WTC11 (cell line): ENCODE measurements at regions not wholly inside any gene's neighbourhood (a gene's known extent, or its start where the extent isn't known, plus 50 kb on each side); places are given as distances from the start of the nearest gene placed in this dataset.
"Not testable (repeated sequence)": the region's sequence is repeated elsewhere in the genome, so short reads cannot be mapped to it uniquely, and the experiment has no call there.

Experiments used
- ATAC-seq: fragments of 200-7000 bp; cut with Tn5 transposase; 2 replicates; pipeline ENCODE4 v1.10.0; 2021; ENCODE audit warnings: mild to moderate bottlenecking, moderate library complexity
- CTCF ChIA-PET: fragments of 300-600 bp; sonication (Branson Sonifier 250); formaldehyde crosslinking; loops from one replicate; lab custom pipeline; 2021; ENCODE audit warnings: antibody characterized with exemption; lab: Charles Lee
- POLR2A ChIA-PET: fragments of 350-600 bp; sonication (Branson Sonifier 250); formaldehyde crosslinking; loops from one replicate; lab custom pipeline; 2021; ENCODE audit warnings: antibody characterized with exemption; lab: Charles Lee
- DNase-seq: peaks from one replicate; pipeline ENCODE4 v3.0.0; 2021; ENCODE audit warnings: low spot score
- H3K27ac Mint-ChIP-seq: 2 replicates; pipeline ENCODE4 v1.8.0; 2021; ENCODE audit warnings: mixed read lengths
- H3K27me3 Mint-ChIP-seq: 2 replicates; pipeline ENCODE4 v1.8.0; 2021; ENCODE audit warnings: low read depth, mild to moderate bottlenecking, moderate library complexity, mixed read lengths
- H3K36me3 Mint-ChIP-seq: 2 replicates; pipeline ENCODE4 v1.8.0; 2021; ENCODE audit warnings: mixed read lengths
- H3K4me1 Mint-ChIP-seq: 2 replicates; pipeline ENCODE4 v1.8.0; 2022; ENCODE audit warnings: mixed read lengths
- H3K4me3 Mint-ChIP-seq: 2 replicates; pipeline ENCODE4 v1.8.0; 2021; ENCODE audit warnings: mild to moderate bottlenecking, moderate library complexity, mixed read lengths
- H3K9me3 Mint-ChIP-seq: 2 replicates; pipeline ENCODE4 v1.8.0; 2021; ENCODE audit warnings: mixed read lengths
- E2F5 ChIP-seq: sonication (generic); formaldehyde crosslinking; IDR thresholded peaks from 2 replicates; pipeline ENCODE4 v1.8.1; 2022; ENCODE audit warnings: mild to moderate bottlenecking, moderate library complexity, missing genetic modification reagents
- ELF4 ChIP-seq: sonication (generic); formaldehyde crosslinking; IDR thresholded peaks from 2 replicates; pipeline ENCODE4 v1.8.1; 2022; ENCODE audit warnings: low read depth, mild to moderate bottlenecking, moderate library complexity, missing genetic modification reagents
- OVOL2 ChIP-seq: fragments of 250-450 bp; sonication (Bioruptor Pico); IDR thresholded peaks from 2 replicates; pipeline ENCODE4 v1.9.0; 2021; ENCODE audit warnings: mild to moderate bottlenecking, borderline replicate concordance
- TP53 ChIP-seq: sonication (generic); formaldehyde crosslinking; IDR thresholded peaks from 2 replicates; pipeline ENCODE4 v1.8.1; 2023; ENCODE audit warnings: mild to moderate bottlenecking, missing genetic modification reagents
- ZNF232 ChIP-seq: sonication (generic); formaldehyde crosslinking; IDR thresholded peaks from 2 replicates; pipeline ENCODE4 v1.8.0; 2022; ENCODE audit warnings: mild to moderate bottlenecking, missing genetic modification reagents
- ZSCAN18 ChIP-seq: fragments of 250-450 bp; sonication (Bioruptor Pico); IDR thresholded peaks from 2 replicates; pipeline ENCODE4 v2.1.2; 2022; ENCODE audit warnings: mild to moderate bottlenecking, moderate library complexity
- TF ChIP-seq, protein P1 (sequence below): sonication (generic); formaldehyde crosslinking; conservative IDR thresholded peaks from 2 replicates; pipeline ENCODE4 v1.8.1; 2023; ENCODE audit warnings: mild to moderate bottlenecking, low read depth, missing genetic modification reagents, moderate library complexity
- TF ChIP-seq, protein P2 (sequence below): fragments of 250-450 bp; sonication (Bioruptor Pico); IDR thresholded peaks from 2 replicates; pipeline ENCODE4 v1.9.0; 2021; ENCODE audit warnings: moderate library complexity, mild to moderate bottlenecking, inconsistent platforms, borderline replicate concordance
- TF ChIP-seq, protein P3 (sequence below): fragments of 250-450 bp; sonication (Bioruptor Pico); IDR thresholded peaks from 2 replicates; pipeline ENCODE4 v1.9.0; 2021; ENCODE audit warnings: mild to moderate bottlenecking, borderline replicate concordance
- TF ChIP-seq, protein P4 (sequence below): sonication (generic); formaldehyde crosslinking; IDR thresholded peaks from 2 replicates; pipeline ENCODE4 v1.8.0; 2022; ENCODE audit warnings: mild to moderate bottlenecking, missing genetic modification reagents

GRCh38 chr12:28787151-28787550 lies 361.9 kb upstream of the FAR2 start:
- H3K4me3 Mint-ChIP-seq = no peak overlapping the region
- no peak overlapping the region for H3K27ac Mint-ChIP-seq
- TF ChIP-seq, protein P1, sequence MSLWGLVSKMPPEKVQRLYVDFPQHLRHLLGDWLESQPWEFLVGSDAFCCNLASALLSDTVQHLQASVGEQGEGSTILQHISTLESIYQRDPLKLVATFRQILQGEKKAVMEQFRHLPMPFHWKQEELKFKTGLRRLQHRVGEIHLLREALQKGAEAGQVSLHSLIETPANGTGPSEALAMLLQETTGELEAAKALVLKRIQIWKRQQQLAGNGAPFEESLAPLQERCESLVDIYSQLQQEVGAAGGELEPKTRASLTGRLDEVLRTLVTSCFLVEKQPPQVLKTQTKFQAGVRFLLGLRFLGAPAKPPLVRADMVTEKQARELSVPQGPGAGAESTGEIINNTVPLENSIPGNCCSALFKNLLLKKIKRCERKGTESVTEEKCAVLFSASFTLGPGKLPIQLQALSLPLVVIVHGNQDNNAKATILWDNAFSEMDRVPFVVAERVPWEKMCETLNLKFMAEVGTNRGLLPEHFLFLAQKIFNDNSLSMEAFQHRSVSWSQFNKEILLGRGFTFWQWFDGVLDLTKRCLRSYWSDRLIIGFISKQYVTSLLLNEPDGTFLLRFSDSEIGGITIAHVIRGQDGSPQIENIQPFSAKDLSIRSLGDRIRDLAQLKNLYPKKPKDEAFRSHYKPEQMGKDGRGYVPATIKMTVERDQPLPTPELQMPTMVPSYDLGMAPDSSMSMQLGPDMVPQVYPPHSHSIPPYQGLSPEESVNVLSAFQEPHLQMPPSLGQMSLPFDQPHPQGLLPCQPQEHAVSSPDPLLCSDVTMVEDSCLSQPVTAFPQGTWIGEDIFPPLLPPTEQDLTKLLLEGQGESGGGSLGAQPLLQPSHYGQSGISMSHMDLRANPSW (CRISPR knock-in tag) = no peak
- TF ChIP-seq E2F5 (CRISPR knock-in tag) (no peak), ZSCAN18 (no peak), OVOL2 (CRISPR knock-in tag) (no peak), ZNF232 (CRISPR knock-in tag) (no peak), TP53 (CRISPR knock-in tag) (no peak), ELF4 (no peak)
- TF ChIP-seq, protein P2, sequence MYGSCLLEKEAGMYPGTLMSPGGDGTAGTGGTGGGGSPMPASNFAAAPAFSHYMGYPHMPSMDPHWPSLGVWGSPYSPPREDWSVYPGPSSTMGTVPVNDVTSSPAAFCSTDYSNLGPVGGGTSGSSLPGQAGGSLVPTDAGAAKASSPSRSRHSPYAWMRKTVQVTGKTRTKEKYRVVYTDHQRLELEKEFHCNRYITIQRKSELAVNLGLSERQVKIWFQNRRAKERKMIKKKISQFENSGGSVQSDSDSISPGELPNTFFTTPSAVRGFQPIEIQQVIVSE (CRISPR knock-in tag) = no peak
- TF ChIP-seq, protein P3, sequence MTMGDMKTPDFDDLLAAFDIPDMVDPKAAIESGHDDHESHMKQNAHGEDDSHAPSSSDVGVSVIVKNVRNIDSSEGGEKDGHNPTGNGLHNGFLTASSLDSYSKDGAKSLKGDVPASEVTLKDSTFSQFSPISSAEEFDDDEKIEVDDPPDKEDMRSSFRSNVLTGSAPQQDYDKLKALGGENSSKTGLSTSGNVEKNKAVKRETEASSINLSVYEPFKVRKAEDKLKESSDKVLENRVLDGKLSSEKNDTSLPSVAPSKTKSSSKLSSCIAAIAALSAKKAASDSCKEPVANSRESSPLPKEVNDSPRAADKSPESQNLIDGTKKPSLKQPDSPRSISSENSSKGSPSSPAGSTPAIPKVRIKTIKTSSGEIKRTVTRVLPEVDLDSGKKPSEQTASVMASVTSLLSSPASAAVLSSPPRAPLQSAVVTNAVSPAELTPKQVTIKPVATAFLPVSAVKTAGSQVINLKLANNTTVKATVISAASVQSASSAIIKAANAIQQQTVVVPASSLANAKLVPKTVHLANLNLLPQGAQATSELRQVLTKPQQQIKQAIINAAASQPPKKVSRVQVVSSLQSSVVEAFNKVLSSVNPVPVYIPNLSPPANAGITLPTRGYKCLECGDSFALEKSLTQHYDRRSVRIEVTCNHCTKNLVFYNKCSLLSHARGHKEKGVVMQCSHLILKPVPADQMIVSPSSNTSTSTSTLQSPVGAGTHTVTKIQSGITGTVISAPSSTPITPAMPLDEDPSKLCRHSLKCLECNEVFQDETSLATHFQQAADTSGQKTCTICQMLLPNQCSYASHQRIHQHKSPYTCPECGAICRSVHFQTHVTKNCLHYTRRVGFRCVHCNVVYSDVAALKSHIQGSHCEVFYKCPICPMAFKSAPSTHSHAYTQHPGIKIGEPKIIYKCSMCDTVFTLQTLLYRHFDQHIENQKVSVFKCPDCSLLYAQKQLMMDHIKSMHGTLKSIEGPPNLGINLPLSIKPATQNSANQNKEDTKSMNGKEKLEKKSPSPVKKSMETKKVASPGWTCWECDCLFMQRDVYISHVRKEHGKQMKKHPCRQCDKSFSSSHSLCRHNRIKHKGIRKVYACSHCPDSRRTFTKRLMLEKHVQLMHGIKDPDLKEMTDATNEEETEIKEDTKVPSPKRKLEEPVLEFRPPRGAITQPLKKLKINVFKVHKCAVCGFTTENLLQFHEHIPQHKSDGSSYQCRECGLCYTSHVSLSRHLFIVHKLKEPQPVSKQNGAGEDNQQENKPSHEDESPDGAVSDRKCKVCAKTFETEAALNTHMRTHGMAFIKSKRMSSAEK (CRISPR knock-in tag) = no peak
- TF ChIP-seq, protein P4, sequence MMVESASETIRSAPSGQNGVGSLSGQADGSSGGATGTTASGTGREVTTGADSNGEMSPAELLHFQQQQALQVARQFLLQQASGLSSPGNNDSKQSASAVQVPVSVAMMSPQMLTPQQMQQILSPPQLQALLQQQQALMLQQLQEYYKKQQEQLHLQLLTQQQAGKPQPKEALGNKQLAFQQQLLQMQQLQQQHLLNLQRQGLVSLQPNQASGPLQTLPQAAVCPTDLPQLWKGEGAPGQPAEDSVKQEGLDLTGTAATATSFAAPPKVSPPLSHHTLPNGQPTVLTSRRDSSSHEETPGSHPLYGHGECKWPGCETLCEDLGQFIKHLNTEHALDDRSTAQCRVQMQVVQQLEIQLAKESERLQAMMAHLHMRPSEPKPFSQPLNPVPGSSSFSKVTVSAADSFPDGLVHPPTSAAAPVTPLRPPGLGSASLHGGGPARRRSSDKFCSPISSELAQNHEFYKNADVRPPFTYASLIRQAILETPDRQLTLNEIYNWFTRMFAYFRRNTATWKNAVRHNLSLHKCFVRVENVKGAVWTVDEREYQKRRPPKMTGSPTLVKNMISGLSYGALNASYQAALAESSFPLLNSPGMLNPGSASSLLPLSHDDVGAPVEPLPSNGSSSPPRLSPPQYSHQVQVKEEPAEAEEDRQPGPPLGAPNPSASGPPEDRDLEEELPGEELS (CRISPR knock-in tag) = no peak
- no peak for ATAC-seq
- peaks cover 7% of the 10 kb centered on the region for H3K4me1 Mint-ChIP-seq
- H3K27me3 Mint-ChIP-seq = no peaks in the 10 kb centered on the region
- CTCF ChIA-PET = no interaction called here
- H3K36me3 Mint-ChIP-seq = no peaks in the 10 kb centered on the region
- no peak for DNase-seq
- POLR2A ChIA-PET = no interaction called here
- peaks cover 10% of the 10 kb centered on the region; the same call in 1 of the 2 replicates for H3K9me3 Mint-ChIP-seq

DNA sequence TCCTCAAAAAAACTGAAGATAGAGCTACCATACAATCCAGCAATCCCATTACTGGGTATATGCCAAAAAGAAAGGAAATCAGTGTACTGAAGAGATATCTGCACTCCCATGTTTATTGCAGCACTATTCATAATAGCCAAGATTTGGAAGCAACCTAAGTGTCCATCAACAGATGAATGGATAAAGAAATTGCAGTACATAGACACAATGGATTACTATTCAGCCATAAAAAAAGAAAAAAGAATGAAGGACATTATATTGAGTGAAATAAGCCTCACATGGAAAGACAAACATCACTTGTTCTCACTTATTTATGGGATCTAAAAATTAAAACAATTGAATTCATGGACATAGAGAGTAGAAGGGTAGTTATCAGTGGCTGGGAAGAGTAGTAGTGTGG lies 360.8 kb upstream of the FAR2 start:
- CTCF ChIA-PET, ATAC-seq, H3K27me3 Mint-ChIP-seq, POLR2A ChIA-PET, H3K36me3 Mint-ChIP-seq, DNase-seq, H3K27ac Mint-ChIP-seq, H3K4me3 Mint-ChIP-seq: not testable (repeated sequence)
- peaks cover 14% of the 10 kb centered on the region; the same call in 1 of the 2 replicates for H3K9me3 Mint-ChIP-seq
- H3K4me1 Mint-ChIP-seq = peaks cover 12% of the 10 kb centered on the region
